Sigmoid colon (tissue), 4 donors: ENCODE measurements at regions not wholly inside any gene's neighbourhood (a gene's known extent, or its start where the extent isn't known, plus 50 kb on each side); places are given as distances from the start of the nearest gene placed in this dataset.
"Not testable (repeated sequence)": the region's sequence is repeated elsewhere in the genome, so short reads cannot be mapped to it uniquely, and the experiment has no call there.

Source experiments
- POLR2A ChIP-seq, 2 donors: fragments of 450-650 bp; IDR thresholded peaks; one replicate each; pipeline ENCODE4 v1.6.1; 2016; ENCODE audit warnings: antibody characterized with exemption in 2 of 2, mild to moderate bottlenecking in 2 of 2, moderate library complexity in 2 of 2
- POLR2AphosphoS5 ChIP-seq, 4 donors: sonication (generic); formaldehyde crosslinking; IDR thresholded peaks; one replicate each; pipeline ENCODE4 v1.6.1; 2017; ENCODE audit warnings: antibody characterized with exemption in 4 of 4
- TF ChIP-seq, protein P1 (sequence below), 4 experiments: fragments of 450-650 bp in 3 of 4; fragments of 200-600 bp in 1 of 4; IDR thresholded peaks; one replicate each; pipeline ENCODE4 v1.5.1; 2016 to 2019; ENCODE audit warnings: antibody characterized with exemption in 4 of 4, mild to moderate bottlenecking in 3 of 4, moderate library complexity in 2 of 4

DNA sequence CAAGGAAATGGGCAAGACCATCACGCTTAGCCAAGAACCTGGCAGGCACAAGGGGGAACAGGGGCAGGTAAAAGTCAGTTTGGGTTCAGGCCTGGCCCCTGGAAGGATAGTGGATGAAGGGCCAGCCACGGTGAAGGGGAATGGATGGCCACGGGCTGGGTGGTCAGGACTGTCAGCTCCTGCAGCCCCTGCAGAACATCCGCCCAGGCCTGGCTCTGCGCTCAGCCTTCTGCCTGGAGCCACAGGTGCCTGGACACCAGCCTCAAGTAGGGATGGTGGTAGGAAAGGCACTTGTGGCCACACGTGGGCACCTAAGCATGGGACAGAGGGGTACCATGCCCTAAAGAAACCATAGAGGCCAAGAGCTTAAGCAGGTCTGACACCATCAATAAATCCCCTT lies 143.0 kb downstream of the TBC1D2B start:
- TF ChIP-seq, protein P1, sequence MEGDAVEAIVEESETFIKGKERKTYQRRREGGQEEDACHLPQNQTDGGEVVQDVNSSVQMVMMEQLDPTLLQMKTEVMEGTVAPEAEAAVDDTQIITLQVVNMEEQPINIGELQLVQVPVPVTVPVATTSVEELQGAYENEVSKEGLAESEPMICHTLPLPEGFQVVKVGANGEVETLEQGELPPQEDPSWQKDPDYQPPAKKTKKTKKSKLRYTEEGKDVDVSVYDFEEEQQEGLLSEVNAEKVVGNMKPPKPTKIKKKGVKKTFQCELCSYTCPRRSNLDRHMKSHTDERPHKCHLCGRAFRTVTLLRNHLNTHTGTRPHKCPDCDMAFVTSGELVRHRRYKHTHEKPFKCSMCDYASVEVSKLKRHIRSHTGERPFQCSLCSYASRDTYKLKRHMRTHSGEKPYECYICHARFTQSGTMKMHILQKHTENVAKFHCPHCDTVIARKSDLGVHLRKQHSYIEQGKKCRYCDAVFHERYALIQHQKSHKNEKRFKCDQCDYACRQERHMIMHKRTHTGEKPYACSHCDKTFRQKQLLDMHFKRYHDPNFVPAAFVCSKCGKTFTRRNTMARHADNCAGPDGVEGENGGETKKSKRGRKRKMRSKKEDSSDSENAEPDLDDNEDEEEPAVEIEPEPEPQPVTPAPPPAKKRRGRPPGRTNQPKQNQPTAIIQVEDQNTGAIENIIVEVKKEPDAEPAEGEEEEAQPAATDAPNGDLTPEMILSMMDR (IDR thresholded peaks at IDR 0.05): not testable (repeated sequence)
- TF ChIP-seq POLR2A, POLR2AphosphoS5 (IDR thresholded peaks at IDR 0.05): not testable (repeated sequence)
